ENCODE measurements at regions not wholly inside any gene's neighbourhood (a gene's known extent, or its start where the extent isn't known, plus 50 kb on each side); places are given as distances from the start of the nearest gene placed in this dataset.
"Not testable (repeated sequence)": the region's sequence is repeated elsewhere in the genome, so short reads cannot be mapped to it uniquely, and the experiment has no call there.

GRCh38 chr13:90253806-90254205 lies 1093.7 kb upstream of the MIR17HG start:
- H3K36me3 ChIP-seq (ENCODE audit: control insufficient read depth, insufficient read depth, low read length), result no peaks in the 10 kb centered on the region
- no peak overlapping the region for H3K27ac ChIP-seq (ENCODE audit: low read depth, low read length, severe bottlenecking)
- H3K4me3 ChIP-seq (ENCODE audit: extremely low read depth, insufficient read depth, low read length, poor library complexity, severe bottlenecking), result no peak overlapping the region
- H3K9me3 ChIP-seq (ENCODE audit: control insufficient read depth, low read length), result no peaks in the 10 kb centered on the region
- no peaks in the 10 kb centered on the region for H3K4me1 ChIP-seq (ENCODE audit: control insufficient read depth, insufficient read depth, low read length, poor library complexity, severe bottlenecking)
- WGBS, 2 experiments (ENCODE audit: insufficient coverage in 2 of 2), result no CpG with 5 or more reads among the region's 5 CpGs

- no peak overlapping the region for H3K27ac ChIP-seq (ENCODE audit: low read depth, low read length, severe bottlenecking)
- H3K4me3 ChIP-seq (ENCODE audit: extremely low read depth, insufficient read depth, low read length, poor library complexity, severe bottlenecking), result no peak overlapping the region
- H3K4me1 ChIP-seq (ENCODE audit: control insufficient read depth, insufficient read depth, low read length, poor library complexity, severe bottlenecking), result no peaks in the 10 kb centered on the region
- H3K36me3 ChIP-seq (ENCODE audit: control insufficient read depth, insufficient read depth, low read length), result no peaks in the 10 kb centered on the region
- no CpG with 5 or more reads among the region's 2 CpGs for WGBS, 2 experiments (ENCODE audit: insufficient coverage in 2 of 2)
- H3K9me3 ChIP-seq (ENCODE audit: control insufficient read depth, low read length), result no peaks in the 10 kb centered on the region
These were observed 1093.0 kb upstream of the MIR17HG start for GRCh38 chr13:90254437-90254836.

- no CpG with 5 or more reads among the region's 2 CpGs for WGBS, 2 experiments (ENCODE audit: insufficient coverage in 2 of 2)
- H3K27ac ChIP-seq (ENCODE audit: low read depth, low read length, severe bottlenecking), result no peak overlapping the region
- no peak overlapping the region for H3K4me3 ChIP-seq (ENCODE audit: extremely low read depth, insufficient read depth, low read length, poor library complexity, severe bottlenecking)
- no peaks in the 10 kb centered on the region for H3K4me1 ChIP-seq (ENCODE audit: control insufficient read depth, insufficient read depth, low read length, poor library complexity, severe bottlenecking)
- H3K9me3 ChIP-seq (ENCODE audit: control insufficient read depth, low read length), result no peaks in the 10 kb centered on the region
- no peaks in the 10 kb centered on the region for H3K36me3 ChIP-seq (ENCODE audit: control insufficient read depth, insufficient read depth, low read length)
These were observed 1090.7 kb upstream of the MIR17HG start for GRCh38 chr13:90256746-90257145.

- Histone ChIP-seq H3K4me1 (ENCODE audit: control insufficient read depth, insufficient read depth, low read length, poor library complexity, severe bottlenecking) (no peaks in the 10 kb centered on the region), H3K27ac (ENCODE audit: low read depth, low read length, severe bottlenecking) (no peak overlapping the region), H3K9me3 (ENCODE audit: control insufficient read depth, low read length) (no peaks in the 10 kb centered on the region), H3K4me3 (ENCODE audit: extremely low read depth, insufficient read depth, low read length, poor library complexity, severe bottlenecking) (no peak overlapping the region), H3K36me3 (ENCODE audit: control insufficient read depth, insufficient read depth, low read length) (no peaks in the 10 kb centered on the region)
- no CpG with 5 or more reads among the region's 1 CpG for WGBS, 2 experiments (ENCODE audit: insufficient coverage in 2 of 2)
These were observed 1089.4 kb upstream of the MIR17HG start for GRCh38 chr13:90258129-90258528.

- Histone ChIP-seq H3K4me1 (ENCODE audit: control insufficient read depth, insufficient read depth, low read length, poor library complexity, severe bottlenecking) (no peaks in the 10 kb centered on the region), H3K4me3 (ENCODE audit: extremely low read depth, insufficient read depth, low read length, poor library complexity, severe bottlenecking) (no peak overlapping the region), H3K27ac (ENCODE audit: low read depth, low read length, severe bottlenecking) (no peak overlapping the region), H3K36me3 (ENCODE audit: control insufficient read depth, insufficient read depth, low read length) (no peaks in the 10 kb centered on the region), H3K9me3 (ENCODE audit: control insufficient read depth, low read length) (no peaks in the 10 kb centered on the region)
These were observed 1086.1 kb upstream of the MIR17HG start for GRCh38 chr13:90261343-90261742.

GRCh38 chr13:90270226-90270625 lies 1077.3 kb upstream of the MIR17HG start:
- Histone ChIP-seq H3K36me3 (ENCODE audit: control insufficient read depth, insufficient read depth, low read length) (no peaks in the 10 kb centered on the region), H3K9me3 (ENCODE audit: control insufficient read depth, low read length) (peaks cover 7% of the 10 kb centered on the region), H3K4me1 (ENCODE audit: control insufficient read depth, insufficient read depth, low read length, poor library complexity, severe bottlenecking) (no peaks in the 10 kb centered on the region), H3K4me3 (ENCODE audit: extremely low read depth, insufficient read depth, low read length, poor library complexity, severe bottlenecking) (no peak overlapping the region), H3K27ac (ENCODE audit: low read depth, low read length, severe bottlenecking) (no peak overlapping the region)
- 100% methylated on average over 1 to 2 of the region's 2 CpGs for WGBS, 2 experiments (ENCODE audit: insufficient coverage in 2 of 2)

GRCh38 chr13:90272356-90272755 lies 1075.1 kb upstream of the MIR17HG start:
- WGBS, 2 experiments (ENCODE audit: insufficient coverage in 2 of 2), result 93 to 100% methylated on average over 1 of the region's 1 CpG
- no peaks in the 10 kb centered on the region for H3K4me1 ChIP-seq (ENCODE audit: control insufficient read depth, insufficient read depth, low read length, poor library complexity, severe bottlenecking)
- no peak overlapping the region for H3K27ac ChIP-seq (ENCODE audit: low read depth, low read length, severe bottlenecking)
- no peak overlapping the region for H3K4me3 ChIP-seq (ENCODE audit: extremely low read depth, insufficient read depth, low read length, poor library complexity, severe bottlenecking)
- peaks cover 7% of the 10 kb centered on the region for H3K9me3 ChIP-seq (ENCODE audit: control insufficient read depth, low read length)
- no peaks in the 10 kb centered on the region for H3K36me3 ChIP-seq (ENCODE audit: control insufficient read depth, insufficient read depth, low read length)

- Histone ChIP-seq H3K4me3 (ENCODE audit: extremely low read depth, insufficient read depth, low read length, poor library complexity, severe bottlenecking) (no peak overlapping the region), H3K9me3 (ENCODE audit: control insufficient read depth, low read length) (peaks cover 7% of the 10 kb centered on the region), H3K36me3 (ENCODE audit: control insufficient read depth, insufficient read depth, low read length) (no peaks in the 10 kb centered on the region), H3K27ac (ENCODE audit: low read depth, low read length, severe bottlenecking) (no peak overlapping the region), H3K4me1 (ENCODE audit: control insufficient read depth, insufficient read depth, low read length, poor library complexity, severe bottlenecking) (no peaks in the 10 kb centered on the region)
- no CpG with 5 or more reads among the region's 1 CpG for WGBS, 2 experiments (ENCODE audit: insufficient coverage in 2 of 2)
These were observed 1071.3 kb upstream of the MIR17HG start for GRCh38 chr13:90276216-90276615.

GRCh38 chr13:90278231-90278630 lies 1069.3 kb upstream of the MIR17HG start:
- not testable (repeated sequence) for H3K4me1 ChIP-seq (ENCODE audit: control insufficient read depth, insufficient read depth, low read length, poor library complexity, severe bottlenecking); H3K36me3 ChIP-seq (ENCODE audit: control insufficient read depth, insufficient read depth, low read length); H3K9me3 ChIP-seq (ENCODE audit: control insufficient read depth, low read length); H3K4me3 ChIP-seq (ENCODE audit: extremely low read depth, insufficient read depth, low read length, poor library complexity, severe bottlenecking); H3K27ac ChIP-seq (ENCODE audit: low read depth, low read length, severe bottlenecking)
- WGBS, 2 experiments (ENCODE audit: insufficient coverage in 2 of 2), result 89 to 100% methylated on average over 1 of the region's 3 CpGs

GRCh38 chr13:90281709-90282108 lies 1065.8 kb upstream of the MIR17HG start:
- Histone ChIP-seq H3K4me1 (ENCODE audit: control insufficient read depth, insufficient read depth, low read length, poor library complexity, severe bottlenecking) (no peaks in the 10 kb centered on the region), H3K9me3 (ENCODE audit: control insufficient read depth, low read length) (no peaks in the 10 kb centered on the region), H3K4me3 (ENCODE audit: extremely low read depth, insufficient read depth, low read length, poor library complexity, severe bottlenecking) (no peak overlapping the region), H3K27ac (ENCODE audit: low read depth, low read length, severe bottlenecking) (no peak overlapping the region), H3K36me3 (ENCODE audit: control insufficient read depth, insufficient read depth, low read length) (no peaks in the 10 kb centered on the region)

- H3K9me3 ChIP-seq (ENCODE audit: control insufficient read depth, low read length), result no peaks in the 10 kb centered on the region
- no peaks in the 10 kb centered on the region for H3K4me1 ChIP-seq (ENCODE audit: control insufficient read depth, insufficient read depth, low read length, poor library complexity, severe bottlenecking)
- no peak overlapping the region for H3K4me3 ChIP-seq (ENCODE audit: extremely low read depth, insufficient read depth, low read length, poor library complexity, severe bottlenecking)
- H3K36me3 ChIP-seq (ENCODE audit: control insufficient read depth, insufficient read depth, low read length), result no peaks in the 10 kb centered on the region
- 91 to 100% methylated on average over 5 of the region's 8 CpGs for WGBS, 2 experiments (ENCODE audit: insufficient coverage in 2 of 2)
- no peak overlapping the region for H3K27ac ChIP-seq (ENCODE audit: low read depth, low read length, severe bottlenecking)
These were observed 1060.0 kb upstream of the MIR17HG start for GRCh38 chr13:90287521-90287920.

Measured in mesodermal cell (in vitro differentiated cells).